GM13976 (cell line): ENCODE measurements at regions not wholly inside any gene's neighbourhood (a gene's known extent, or its start where the extent isn't known, plus 50 kb on each side); places are given as distances from the start of the nearest gene placed in this dataset.

Experiments
- DNase-seq: peaks from one replicate; pipeline ENCODE4 v3.0.0; 2012; ENCODE audit warnings: low spot score
- in situ Hi-C: fragments of 300-500 bp; cut with MboI; formaldehyde crosslinking; loops from one replicate; pipeline ENCODE4 v1.12.0; 2022; ENCODE audit warnings: low sequenced_read_pairs, mixed read lengths, inconsistent platforms; ENCODE audit not compliant: unreplicated experiment
- TF ChIP-seq, protein P1 (sequence below): IDR thresholded peaks from 2 replicates; pipeline ENCODE4 v1.5.1; 2012; ENCODE audit warnings: borderline replicate concordance, mild to moderate bottlenecking; ENCODE audit not compliant: insufficient read depth; ENCODE audit errors: extremely low read depth, missing control alignments, control extremely low read depth

DNA sequence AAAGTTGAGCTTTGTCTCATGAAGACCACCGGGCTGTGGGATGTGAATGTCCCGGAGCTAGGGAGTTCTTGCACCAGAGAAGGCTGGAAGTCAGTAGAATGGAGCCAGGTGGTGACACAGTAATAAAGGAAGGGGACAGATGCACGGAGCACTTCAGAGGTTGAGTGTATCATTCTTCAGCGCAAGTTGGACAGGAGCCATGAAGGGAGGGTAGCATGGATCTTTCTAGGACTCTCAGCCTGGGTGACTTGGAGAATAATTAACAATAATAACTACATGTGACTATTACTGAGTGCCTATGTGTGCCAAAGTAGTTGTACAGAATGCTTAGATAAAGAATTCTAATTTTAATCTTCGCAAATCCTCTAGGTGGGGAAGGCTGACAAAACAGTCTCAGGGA lies 258.7 kb upstream of the AJAP1 start:
- in situ Hi-C loops: no loop called here
- TF ChIP-seq, protein P1, sequence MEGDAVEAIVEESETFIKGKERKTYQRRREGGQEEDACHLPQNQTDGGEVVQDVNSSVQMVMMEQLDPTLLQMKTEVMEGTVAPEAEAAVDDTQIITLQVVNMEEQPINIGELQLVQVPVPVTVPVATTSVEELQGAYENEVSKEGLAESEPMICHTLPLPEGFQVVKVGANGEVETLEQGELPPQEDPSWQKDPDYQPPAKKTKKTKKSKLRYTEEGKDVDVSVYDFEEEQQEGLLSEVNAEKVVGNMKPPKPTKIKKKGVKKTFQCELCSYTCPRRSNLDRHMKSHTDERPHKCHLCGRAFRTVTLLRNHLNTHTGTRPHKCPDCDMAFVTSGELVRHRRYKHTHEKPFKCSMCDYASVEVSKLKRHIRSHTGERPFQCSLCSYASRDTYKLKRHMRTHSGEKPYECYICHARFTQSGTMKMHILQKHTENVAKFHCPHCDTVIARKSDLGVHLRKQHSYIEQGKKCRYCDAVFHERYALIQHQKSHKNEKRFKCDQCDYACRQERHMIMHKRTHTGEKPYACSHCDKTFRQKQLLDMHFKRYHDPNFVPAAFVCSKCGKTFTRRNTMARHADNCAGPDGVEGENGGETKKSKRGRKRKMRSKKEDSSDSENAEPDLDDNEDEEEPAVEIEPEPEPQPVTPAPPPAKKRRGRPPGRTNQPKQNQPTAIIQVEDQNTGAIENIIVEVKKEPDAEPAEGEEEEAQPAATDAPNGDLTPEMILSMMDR: no peak
- DNase-seq: no peak

DNA sequence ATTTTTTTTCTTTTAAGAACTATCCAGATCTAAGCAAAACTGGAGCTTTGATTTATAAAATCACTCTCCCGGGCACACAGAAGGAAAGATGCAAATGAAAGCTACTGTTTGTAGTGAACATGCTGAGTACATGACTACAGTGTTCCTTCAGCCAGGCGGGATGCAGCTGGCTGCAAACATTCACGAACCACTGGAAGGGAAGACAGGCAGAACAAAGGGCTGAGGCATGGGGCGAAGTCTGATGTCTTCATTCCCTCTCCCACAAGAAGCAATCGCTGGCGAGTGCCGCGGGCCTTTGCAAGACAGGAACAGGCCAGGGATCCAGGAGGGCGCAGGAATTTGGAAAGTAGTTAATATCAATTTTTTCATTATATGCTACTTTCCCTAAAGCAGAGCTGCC lies 257.9 kb upstream of the AJAP1 start:
- DNase-seq: no peak
- TF ChIP-seq, protein P1: no peak
- in situ Hi-C loops: no loop called here

DNA sequence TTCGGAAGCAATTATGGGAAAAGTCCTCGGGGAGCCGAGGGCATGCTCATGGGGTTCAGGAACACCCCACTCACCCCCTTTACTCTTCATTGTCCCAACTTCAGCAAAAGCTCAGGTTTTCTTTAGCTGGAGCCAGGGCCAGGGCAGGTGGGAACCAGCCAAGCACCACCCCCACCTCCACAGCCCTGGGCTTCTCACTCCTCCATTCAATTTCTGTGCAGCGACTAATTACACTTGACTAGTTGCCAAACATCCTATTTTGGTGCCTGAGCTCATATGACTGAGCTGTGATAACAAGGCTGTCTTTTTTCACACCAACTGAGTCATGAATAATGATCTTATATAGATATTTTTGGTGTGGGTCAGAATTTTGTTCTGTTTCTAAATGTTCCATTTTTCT lies 257.2 kb upstream of the AJAP1 start:
- TF ChIP-seq, protein P1: no peak
- in situ Hi-C loops: no loop called here
- no peak for DNase-seq

DNA sequence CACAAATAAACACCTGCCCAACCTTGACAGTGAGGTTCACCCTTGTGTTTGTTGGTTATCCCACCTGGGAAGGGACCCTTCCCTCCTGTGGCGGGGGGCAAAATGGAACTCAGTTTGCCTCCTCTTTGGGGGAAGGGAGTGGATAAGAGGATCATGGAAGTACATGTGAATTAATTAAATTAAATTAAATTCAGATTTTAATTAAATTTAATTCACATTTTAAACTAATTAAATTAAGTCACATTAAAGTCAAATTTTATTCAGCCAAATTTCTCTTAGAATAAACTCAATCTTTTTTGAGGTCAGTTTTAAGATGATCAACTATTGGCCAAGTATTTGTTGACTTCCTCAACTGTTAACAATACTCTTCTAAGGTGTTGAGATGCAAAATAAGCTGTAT lies 252.4 kb upstream of the AJAP1 start:
- TF ChIP-seq, protein P1: no peak
- in situ Hi-C loops: no loop called here
- DNase-seq: no peak

DNA sequence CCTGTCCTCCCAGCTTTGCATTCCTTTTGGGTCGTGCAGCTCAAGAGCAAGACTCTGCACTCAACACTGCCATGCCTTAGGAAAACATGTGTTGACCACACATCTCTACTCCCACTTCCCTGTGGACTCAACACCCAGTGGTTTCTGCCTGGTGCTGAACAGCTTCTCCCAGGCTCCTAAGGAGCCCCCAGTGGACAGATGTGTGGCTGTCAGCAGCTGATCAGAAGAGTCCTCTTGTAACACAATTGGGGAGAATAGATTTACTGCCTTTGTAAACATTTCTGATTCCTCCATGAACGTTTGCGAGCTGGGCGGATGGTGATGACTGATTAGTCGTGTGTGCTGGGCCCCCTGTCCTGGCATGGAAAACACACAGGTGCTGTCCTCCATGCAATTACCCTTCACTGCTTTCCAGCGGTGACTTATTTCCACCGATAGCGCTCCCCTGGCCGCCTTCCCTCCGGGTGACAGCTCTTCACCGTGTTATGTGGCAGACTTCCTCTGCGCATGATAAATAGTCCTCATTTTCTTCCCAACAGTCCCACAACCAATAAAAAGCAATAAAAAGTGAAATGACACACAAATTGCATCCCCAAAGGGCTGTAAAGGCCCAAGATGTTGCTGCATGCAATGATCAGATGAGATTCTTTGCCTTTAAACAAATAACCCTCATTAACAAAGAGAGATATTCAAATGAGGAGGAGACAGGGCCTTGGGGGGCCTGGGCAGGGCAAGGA lies 249.4 kb upstream of the AJAP1 start:
- no peak for DNase-seq
- TF ChIP-seq, protein P1: no peak
- in situ Hi-C loops: no loop called here

DNA sequence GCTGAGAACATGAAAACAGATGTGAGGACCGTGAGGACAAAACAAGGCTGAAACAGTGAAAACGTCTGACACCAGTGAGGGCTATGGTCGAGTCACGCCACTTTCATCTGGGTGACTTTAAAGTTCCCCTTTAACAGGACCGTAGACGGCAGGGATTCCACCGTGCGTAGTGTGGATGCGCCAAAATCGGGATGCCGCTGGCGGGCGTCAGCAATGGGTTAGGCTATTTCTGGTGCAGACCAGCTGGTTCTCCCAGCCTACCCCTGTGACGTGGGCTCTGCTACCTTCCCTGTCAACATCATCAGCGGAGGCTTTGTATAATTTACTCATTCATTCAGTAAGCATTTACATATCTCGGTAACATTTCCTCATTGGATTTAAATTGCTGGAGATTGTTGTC lies 246.6 kb upstream of the AJAP1 start:
- TF ChIP-seq, protein P1: no peak
- DNase-seq: no peak
- in situ Hi-C loops: no loop called here
